CD4-positive, alpha-beta T cell treated with Interleukin-6 at 100 ng/mL for 8 hours (primary cell): ENCODE measurements at regions not wholly inside any gene's neighbourhood (a gene's known extent, or its start where the extent isn't known, plus 50 kb on each side); places are given as distances from the start of the nearest gene placed in this dataset.
"Not testable (repeated sequence)": the region's sequence is repeated elsewhere in the genome, so short reads cannot be mapped to it uniquely, and the experiment has no call there.

Experiments used
- DNase-seq: peaks from one replicate; pipeline ENCODE4 v3.0.0-alpha.2; 2020; ENCODE audit warnings: mixed read lengths, low spot score

DNA sequence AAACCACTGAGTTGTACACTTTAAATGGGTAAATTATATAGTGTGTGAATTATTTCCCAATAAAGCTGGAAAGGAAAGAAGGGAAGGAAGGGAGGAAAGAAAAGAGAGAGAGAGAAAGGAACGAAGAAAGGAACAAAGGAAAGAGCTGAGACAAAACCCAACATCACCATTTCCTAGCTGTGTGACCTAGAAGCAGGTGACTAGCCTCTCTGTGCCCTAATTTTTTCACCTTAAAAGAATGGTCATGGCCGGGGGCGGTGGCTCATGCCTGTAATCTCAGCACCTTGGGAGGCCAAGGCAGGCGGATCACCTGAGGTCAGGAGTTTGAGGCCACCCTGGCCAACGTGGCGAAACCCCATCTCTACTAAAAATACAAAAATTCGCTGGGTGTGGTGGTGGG, 155.8 kb downstream of the C16orf95 start:
- DNase-seq = not testable (repeated sequence)

- no peak for DNase-seq
Measured at GRCh38 chr16:87161822-87162676, 155.1 kb downstream of the C16orf95 start.

GRCh38 chr16:87162799-87163198, 154.4 kb downstream of the C16orf95 start:
- DNase-seq = not testable (repeated sequence)

DNA sequence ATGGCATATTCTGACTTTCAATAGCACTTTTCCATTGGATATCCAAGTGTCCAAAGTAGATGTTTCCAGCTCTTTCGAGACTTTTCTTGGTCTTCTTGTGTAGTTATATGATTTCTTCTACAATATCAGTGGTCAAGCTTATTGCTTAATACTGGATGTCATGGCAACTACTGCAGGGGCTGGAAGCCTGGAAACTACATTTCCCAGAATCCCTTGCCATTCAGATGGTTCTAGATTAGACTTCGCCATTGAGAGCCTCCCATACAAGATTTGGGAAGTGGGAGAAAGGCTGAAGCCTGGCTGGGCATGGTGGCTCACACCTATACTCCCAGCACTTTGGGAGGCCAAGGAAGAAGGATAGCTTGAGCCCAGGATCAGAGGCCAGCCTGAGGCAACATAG, 153.6 kb downstream of the C16orf95 start:
- no peak for DNase-seq

DNA sequence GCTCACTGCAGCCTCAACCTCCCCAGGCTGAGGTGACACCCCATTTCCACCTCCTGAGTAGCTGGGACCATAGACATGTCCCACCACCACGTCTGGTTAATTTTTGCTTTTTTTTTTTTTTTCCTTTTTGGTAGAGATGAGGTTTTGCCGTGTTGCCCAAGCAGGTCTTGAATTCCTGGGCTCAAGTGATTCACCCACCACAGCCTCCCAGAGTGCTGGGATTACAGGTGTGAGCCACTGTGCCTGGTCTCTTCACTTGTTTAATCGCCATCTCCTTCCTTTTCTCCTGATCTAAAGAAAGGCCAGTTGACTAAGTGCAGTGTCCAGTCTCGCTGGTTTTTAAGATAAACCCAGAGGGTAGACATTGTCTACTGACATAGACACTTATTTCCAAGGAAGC, 152.0 kb downstream of the C16orf95 start:
- no peak for DNase-seq

DNA sequence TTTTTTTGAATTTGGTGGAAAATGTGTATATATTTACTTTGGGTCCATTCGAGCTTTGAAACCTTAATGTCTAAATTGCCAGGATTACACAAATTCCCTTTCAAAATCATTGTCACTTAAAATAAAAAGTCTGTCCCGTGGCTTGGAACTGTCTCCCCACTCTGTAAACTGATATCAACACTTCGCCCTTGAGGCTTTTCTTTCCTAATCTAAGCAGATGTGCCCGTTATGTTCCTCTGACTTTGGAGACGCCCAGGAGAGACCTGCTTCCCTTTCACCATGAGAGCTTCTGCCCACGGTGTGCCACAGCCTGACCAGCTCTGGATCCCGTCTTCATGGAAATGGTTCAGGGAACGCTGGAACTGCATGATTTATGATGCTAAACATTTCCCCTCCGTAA, 151.3 kb downstream of the C16orf95 start:
- DNase-seq = no peak

GRCh38 chr16:87166321-87166720, 150.9 kb downstream of the C16orf95 start:
- no peak for DNase-seq

DNA sequence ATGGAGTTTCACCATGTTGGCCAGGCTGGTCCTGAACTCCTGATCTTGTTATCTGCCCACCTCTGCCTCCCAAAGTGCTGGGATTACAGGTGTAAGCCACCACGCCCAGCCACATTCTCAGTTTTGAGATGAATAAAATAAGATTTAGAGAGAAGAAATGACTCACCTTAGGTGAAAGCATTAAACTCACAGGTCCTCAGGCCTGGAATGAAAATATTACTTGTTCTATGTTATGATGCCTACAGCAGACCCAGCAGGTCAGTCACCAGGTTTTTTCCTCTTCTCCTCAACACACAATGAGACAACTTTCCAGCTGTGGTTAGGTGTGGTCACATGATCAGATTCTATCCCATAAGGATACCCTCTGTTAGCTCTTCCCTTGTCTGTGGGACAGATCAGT, 150.3 kb downstream of the C16orf95 start:
- DNase-seq = no peak

GRCh38 chr16:87169509-87169995, 147.6 kb downstream of the C16orf95 start:
- DNase-seq = no peak

GRCh38 chr16:87170310-87170709, 146.9 kb downstream of the C16orf95 start:
- DNase-seq = no peak

GRCh38 chr16:87171723-87172122, 145.5 kb downstream of the C16orf95 start:
- DNase-seq = no peak

GRCh38 chr16:87172632-87173031, 144.6 kb downstream of the C16orf95 start:
- DNase-seq = no peak

GRCh38 chr16:87173294-87173893, 143.8 kb downstream of the C16orf95 start:
- DNase-seq = no peak

DNA sequence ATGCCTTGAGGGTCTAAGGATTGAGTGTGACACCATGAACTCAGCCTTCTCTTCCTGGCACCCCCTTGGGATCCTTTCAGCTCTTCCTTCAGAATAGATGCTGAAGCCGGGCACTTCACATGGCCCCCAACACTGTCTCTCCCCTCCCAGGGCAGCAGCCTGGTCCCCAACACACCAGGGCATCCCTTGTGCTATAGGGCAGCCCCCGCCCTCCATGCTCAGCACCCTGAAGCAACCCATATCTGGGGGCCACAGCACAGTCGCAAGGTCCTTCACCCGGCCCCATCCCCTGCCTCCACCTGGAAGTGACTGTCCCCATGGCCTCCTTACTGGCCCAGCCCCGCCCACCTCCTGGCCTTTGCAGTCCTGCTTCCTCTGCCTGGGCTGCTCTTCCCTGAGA, 143.1 kb downstream of the C16orf95 start:
- no peak for DNase-seq

DNA sequence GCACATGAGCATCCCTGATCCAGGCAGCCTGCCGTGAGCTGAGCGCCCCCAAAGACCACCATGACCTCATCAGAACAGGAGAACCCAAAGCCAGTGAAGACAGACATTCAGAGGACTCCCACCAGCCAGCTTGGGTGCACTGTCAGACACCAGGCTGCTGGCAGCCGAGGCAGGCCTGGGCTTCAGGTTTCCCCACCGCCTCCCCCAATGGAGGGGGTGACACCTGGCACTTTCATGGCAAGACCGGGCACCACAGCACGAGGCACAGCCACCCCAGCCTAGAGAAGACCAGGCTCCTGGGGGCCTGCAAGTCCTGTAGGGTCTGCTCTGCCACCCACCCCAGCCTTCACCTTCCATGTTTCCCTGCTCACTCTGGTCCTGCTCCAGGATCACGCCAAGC, 140.5 kb downstream of the C16orf95 start:
- no peak for DNase-seq

DNA sequence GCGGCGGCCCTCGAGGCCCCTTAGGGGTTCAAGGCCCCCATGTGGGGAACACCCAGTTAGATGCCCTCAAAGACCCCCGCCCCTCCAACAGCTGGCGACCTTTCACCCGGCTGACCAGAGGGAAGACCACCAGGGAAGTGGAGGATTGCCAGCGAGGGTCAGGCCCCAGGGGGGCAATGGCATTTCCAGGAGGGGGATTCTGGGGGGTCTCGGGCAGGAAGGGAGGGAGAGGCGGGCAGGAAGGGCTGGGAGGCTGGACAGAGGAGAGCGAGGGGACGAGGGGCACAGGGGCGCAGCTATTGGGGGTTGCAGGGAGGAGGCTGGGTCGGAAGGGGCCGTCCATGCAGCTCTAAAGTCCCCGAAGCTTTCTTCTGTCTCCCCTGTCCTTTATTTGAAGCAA, 139.5 kb downstream of the C16orf95 start:
- no peak for DNase-seq

GRCh38 chr16:87178177-87178863, 138.9 kb downstream of the C16orf95 start:
- no peak for DNase-seq

DNA sequence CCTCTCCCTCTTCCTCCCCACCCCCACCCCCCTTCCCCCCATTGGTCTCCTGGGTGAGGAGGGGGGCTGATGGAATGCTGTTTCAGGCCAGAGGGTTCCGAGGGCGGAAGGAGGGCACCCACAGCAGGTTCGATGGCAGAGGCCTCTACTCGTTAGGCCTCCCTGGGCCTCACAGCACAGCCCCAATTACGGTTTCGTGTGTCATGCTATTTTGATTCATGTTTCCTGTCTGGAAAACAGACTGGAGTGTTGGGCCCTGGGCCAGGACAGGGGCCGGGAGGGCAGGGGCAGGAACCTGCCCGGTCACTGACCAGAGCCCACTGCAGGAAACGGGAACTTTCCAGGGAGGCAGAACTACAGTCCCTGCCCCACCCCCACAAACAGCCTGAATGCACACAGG, 138.2 kb downstream of the C16orf95 start:
- DNase-seq = no peak

GRCh38 chr16:87180069-87180468, 137.1 kb downstream of the C16orf95 start:
- no peak for DNase-seq

DNA sequence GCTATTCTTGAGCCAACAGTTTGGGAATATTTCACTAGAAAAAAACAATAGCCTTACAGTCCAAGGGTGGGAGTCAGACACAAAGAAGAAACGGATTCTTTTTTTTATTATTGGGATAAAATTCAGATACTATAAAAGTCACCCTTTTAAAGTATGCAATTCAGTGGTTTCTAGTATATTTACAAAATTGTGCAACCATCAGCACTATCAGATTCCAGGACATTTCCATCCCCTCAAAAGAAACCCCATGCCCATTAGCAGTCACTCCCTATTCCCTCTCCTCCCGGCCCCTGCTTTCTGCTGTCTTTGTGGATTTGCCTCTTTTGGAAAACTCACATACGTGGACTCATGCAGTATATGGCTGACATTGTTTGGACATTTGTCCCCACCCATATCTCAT, 134.4 kb downstream of the C16orf95 start:
- DNase-seq = no peak

- DNase-seq = no peak
Measured at GRCh38 chr16:87183647-87184046, 133.5 kb downstream of the C16orf95 start.

DNA sequence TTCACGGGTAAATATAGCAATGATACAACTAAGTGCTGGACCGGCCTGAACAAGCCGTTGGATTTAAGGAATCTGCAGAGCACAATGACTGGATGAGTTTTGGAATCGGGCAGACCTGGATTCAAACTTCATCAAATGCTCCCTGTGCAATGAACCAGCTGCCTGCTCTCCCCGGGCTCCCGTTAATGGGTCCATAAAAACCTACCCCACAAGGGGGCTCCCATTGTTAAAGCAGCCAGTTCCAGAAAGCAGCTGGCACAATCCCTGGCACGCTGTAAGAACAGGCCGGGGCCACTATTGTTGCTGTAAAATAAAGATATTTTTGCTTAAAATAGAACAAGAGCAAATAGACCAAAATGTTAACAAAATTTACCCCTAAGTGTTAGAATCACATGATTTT, 131.9 kb downstream of the C16orf95 start:
- DNase-seq = no peak

DNA sequence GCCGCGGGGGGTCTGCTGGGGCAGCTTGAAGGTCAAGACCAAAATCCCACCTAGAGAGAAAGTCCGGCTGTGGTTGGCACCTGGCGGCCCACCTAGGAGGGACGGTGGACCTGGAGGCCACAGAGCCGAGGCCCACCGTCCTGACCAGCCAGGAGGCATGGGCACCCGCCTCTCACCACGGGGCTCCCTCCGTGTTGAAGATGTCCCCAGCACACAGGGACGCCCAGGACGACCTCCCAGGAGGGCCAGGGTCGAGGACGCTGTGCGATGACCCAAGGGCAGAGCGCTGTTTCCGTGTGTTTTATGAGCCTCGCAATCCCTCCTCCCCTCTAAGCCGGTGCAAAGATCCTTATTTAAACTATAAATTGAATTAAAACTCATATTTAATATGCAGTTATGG, 131.2 kb downstream of the C16orf95 start:
- no peak for DNase-seq
